ENCODE measurements at regions not wholly inside any gene's neighbourhood (a gene's known extent, or its start where the extent isn't known, plus 50 kb on each side); places are given as distances from the start of the nearest gene placed in this dataset.
"Not testable (repeated sequence)": the region's sequence is repeated elsewhere in the genome, so short reads cannot be mapped to it uniquely, and the experiment has no call there.

- no peak for DNase-seq (ENCODE audit: low spot score)
These were observed 613.5 kb downstream of the C6orf118 start for GRCh38 chr6:164695896-164696295.

GRCh38 chr6:164694386-164694785 lies 615.0 kb downstream of the C6orf118 start:
- DNase-seq (ENCODE audit: low spot score), result peak; percentile 13

- peak; percentile 70 for DNase-seq (ENCODE audit: low spot score)
These were observed 615.5 kb downstream of the C6orf118 start for GRCh38 chr6:164693944-164694343.

GRCh38 chr6:164692772-164693510 lies 616.5 kb downstream of the C6orf118 start:
- DNase-seq (ENCODE audit: low spot score), result no peak

- no peak for DNase-seq (ENCODE audit: low spot score)
These were observed 618.5 kb downstream of the C6orf118 start for GRCh38 chr6:164690702-164691500.

- DNase-seq (ENCODE audit: low spot score), result no peak
These were observed 619.2 kb downstream of the C6orf118 start for GRCh38 chr6:164690241-164690640.

- DNase-seq (ENCODE audit: low spot score), result no peak
These were observed 644.1 kb downstream of the C6orf118 start for GRCh38 chr6:164665328-164665727.

GRCh38 chr6:164663634-164664033 lies 645.8 kb downstream of the C6orf118 start:
- DNase-seq (ENCODE audit: low spot score), result no peak

- DNase-seq (ENCODE audit: low spot score), result no peak
These were observed 647.7 kb downstream of the C6orf118 start for GRCh38 chr6:164661716-164662115.

GRCh38 chr6:164660781-164661180 lies 648.6 kb downstream of the C6orf118 start:
- DNase-seq (ENCODE audit: low spot score), result no peak

- no peak for DNase-seq (ENCODE audit: low spot score)
These were observed 668.4 kb downstream of the C6orf118 start for GRCh38 chr6:164640956-164641355.

- DNase-seq (ENCODE audit: low spot score), result no peak
These were observed 681.0 kb downstream of the C6orf118 start for GRCh38 chr6:164628302-164628931.

- no peak for DNase-seq (ENCODE audit: low spot score)
These were observed 692.4 kb downstream of the C6orf118 start for GRCh38 chr6:164616917-164617524.

- no peak for DNase-seq (ENCODE audit: low spot score)
These were observed 696.7 kb downstream of the C6orf118 start for GRCh38 chr6:164612751-164613150.

GRCh38 chr6:164610859-164611258 lies 698.5 kb downstream of the C6orf118 start:
- not testable (repeated sequence) for DNase-seq (ENCODE audit: low spot score)

- not testable (repeated sequence) for DNase-seq (ENCODE audit: low spot score)
These were observed 707.0 kb downstream of the C6orf118 start for GRCh38 chr6:164602415-164602814.

- no peak for DNase-seq (ENCODE audit: low spot score)
These were observed 727.8 kb downstream of the C6orf118 start for GRCh38 chr6:164581563-164581962.

- no peak for DNase-seq (ENCODE audit: low spot score)
These were observed 730.4 kb downstream of the C6orf118 start for GRCh38 chr6:164579035-164579434.

- DNase-seq (ENCODE audit: low spot score), result no peak
These were observed 730.8 kb downstream of the C6orf118 start for GRCh38 chr6:164578616-164579015.

GRCh38 chr6:164570801-164571200 lies 738.6 kb downstream of the C6orf118 start:
- DNase-seq (ENCODE audit: low spot score), result peak; percentile 9

- no peak for DNase-seq (ENCODE audit: low spot score)
These were observed 739.9 kb downstream of the C6orf118 start for GRCh38 chr6:164569509-164569908.

GRCh38 chr6:164563924-164564323 lies 745.5 kb downstream of the C6orf118 start:
- DNase-seq (ENCODE audit: low spot score), result no peak

All from COLO829 (cell line).